Urinary bladder (tissue), 3 donors: ENCODE measurements at regions not wholly inside any gene's neighbourhood (a gene's known extent, or its start where the extent isn't known, plus 50 kb on each side); places are given as distances from the start of the nearest gene placed in this dataset.
"Not testable (repeated sequence)": the region's sequence is repeated elsewhere in the genome, so short reads cannot be mapped to it uniquely, and the experiment has no call there.

Experiments used
- DNase-seq: peaks from one replicate; pipeline ENCODE4 v3.0.0-alpha.2; 2015; ENCODE audit errors: extremely low spot score
- H3K27ac ChIP-seq: one replicate; pipeline ENCODE4 v1.5.1; 2013; ENCODE audit warnings: low read depth, mild to moderate bottlenecking, moderate library complexity
- H3K36me3 ChIP-seq: one replicate; pipeline ENCODE4 v1.6.1; 2013; ENCODE audit warnings: mild to moderate bottlenecking, moderate library complexity; ENCODE audit not compliant: insufficient read depth
- H3K4me1 ChIP-seq: one replicate; pipeline ENCODE4 v1.6.1; 2013; ENCODE audit warnings: mild to moderate bottlenecking, moderate library complexity; ENCODE audit not compliant: insufficient read depth
- H3K4me3 ChIP-seq: one replicate; pipeline ENCODE4 v1.5.1; 2013; ENCODE audit warnings: low read depth, low read length
- WGBS: extraction: QIAGEN DNeasy Blood & Tissue Kit; methylation state at CpG from one replicate; pipeline ENCODE4 v1.1.7; 2013; 5-methylcytosine and 5-hydroxymethylcytosine counted together
- donor health status: healthy with polysubstance abuse.
- donor health status: healthy.

GRCh38 chr21:23963454-23963853, 1643.8 kb downstream of the MRPL39 start:
- Histone ChIP-seq H3K27ac (no peak overlapping the region), H3K36me3 (no peaks in the 10 kb centered on the region), H3K4me1 (no peaks in the 10 kb centered on the region), H3K4me3 (no peak overlapping the region)
- WGBS = 60% methylated on average over 2 of the region's 2 CpGs
- no peak for DNase-seq

GRCh38 chr21:23960769-23961168, 1646.5 kb downstream of the MRPL39 start:
- 85% methylated on average over 2 of the region's 2 CpGs for WGBS
- no peak overlapping the region for H3K27ac ChIP-seq

GRCh38 chr21:23955135-23955843, 1652.0 kb downstream of the MRPL39 start:
- Histone ChIP-seq H3K4me3 (no peak overlapping the region), H3K4me1 (no peaks in the 10 kb centered on the region), H3K36me3 (no peaks in the 10 kb centered on the region), H3K27ac (no peak overlapping the region)
- no peak for DNase-seq
- WGBS = 72% methylated on average over 5 of the region's 5 CpGs

More at GRCh38 chr21:23960769-23961168, 1646.5 kb downstream of the MRPL39 start:
- Histone ChIP-seq H3K36me3 (no peaks in the 10 kb centered on the region), H3K4me1 (no peaks in the 10 kb centered on the region), H3K4me3 (no peak overlapping the region)
- DNase-seq = no peak

- H3K36me3 ChIP-seq = no peaks in the 10 kb centered on the region
- no peaks in the 10 kb centered on the region for H3K4me1 ChIP-seq
- H3K27ac ChIP-seq = no peak overlapping the region
- no peak for DNase-seq
- no peak overlapping the region for H3K4me3 ChIP-seq
Observed at GRCh38 chr21:23952269-23952668, 1655.0 kb downstream of the MRPL39 start.

DNA sequence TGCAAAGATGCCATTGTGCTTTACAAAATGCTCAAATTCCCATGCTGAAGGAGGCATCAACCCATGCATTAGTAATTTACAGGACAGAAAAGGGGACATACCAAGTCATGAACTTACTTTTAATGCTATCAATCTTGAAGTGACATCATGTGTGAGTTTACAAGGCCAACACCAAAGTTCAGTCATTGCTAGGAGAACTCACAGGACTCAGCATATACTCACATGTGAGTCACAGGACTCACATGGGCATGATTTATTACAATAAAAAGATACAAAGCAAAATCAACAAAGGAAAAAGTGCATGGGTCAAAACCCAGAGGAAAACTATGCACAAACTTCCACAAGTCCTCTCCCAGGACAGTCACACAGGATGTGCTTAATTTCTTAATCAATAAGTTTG, 1656.0 kb downstream of the MRPL39 start:
- H3K4me3 ChIP-seq = no peak overlapping the region
- no peaks in the 10 kb centered on the region for H3K36me3 ChIP-seq
- no peak for DNase-seq
- no peak overlapping the region for H3K27ac ChIP-seq
- H3K4me1 ChIP-seq = no peaks in the 10 kb centered on the region

DNA sequence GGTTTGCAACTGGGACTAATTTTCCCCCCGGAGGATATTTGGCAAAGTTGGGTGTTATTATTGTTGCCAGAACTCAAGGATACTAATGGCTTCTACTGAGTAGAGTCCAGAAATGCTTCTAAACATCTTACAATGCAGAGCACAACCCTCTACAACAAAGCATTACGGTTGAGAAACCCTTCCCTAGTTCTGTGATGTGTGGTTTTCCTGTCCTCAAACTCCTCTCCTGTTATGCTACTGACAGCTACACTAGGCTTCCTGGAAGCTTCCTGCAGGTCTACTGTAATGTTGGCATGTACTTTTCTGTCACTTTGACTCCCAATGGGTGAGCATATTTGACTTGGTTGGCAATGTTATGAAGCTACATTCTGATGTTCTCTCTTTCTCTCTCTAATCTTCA, 1656.9 kb downstream of the MRPL39 start:
- 90% methylated on average over 2 of the region's 2 CpGs for WGBS
- no peaks in the 10 kb centered on the region for H3K4me1 ChIP-seq
- H3K27ac ChIP-seq = no peak overlapping the region
- H3K4me3 ChIP-seq = no peak overlapping the region
- no peak for DNase-seq
- no peaks in the 10 kb centered on the region for H3K36me3 ChIP-seq

DNA sequence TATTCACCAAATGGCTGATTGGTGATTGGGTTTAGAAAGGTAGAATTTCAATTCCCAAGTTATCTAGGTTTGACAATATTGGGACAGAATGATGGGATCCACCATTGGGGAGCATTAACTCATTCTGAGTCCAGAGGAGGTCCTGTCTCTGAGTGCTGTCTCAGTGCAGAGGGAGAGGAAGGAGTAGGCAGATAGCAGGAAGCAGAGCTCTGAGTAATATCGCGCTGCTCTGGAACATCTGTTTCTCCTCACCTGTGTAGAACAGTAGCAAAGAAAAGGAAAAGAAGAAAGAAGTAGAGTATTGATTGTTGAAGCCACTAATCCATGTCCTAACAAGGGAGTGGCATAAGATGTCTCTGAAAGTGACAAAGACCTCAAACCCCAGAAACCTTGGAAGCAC, 1657.8 kb downstream of the MRPL39 start:
- WGBS = 86% methylated on average over 2 of the region's 2 CpGs
- DNase-seq = no peak
- Histone ChIP-seq H3K4me3 (no peak overlapping the region), H3K36me3 (no peaks in the 10 kb centered on the region), H3K4me1 (no peaks in the 10 kb centered on the region), H3K27ac (no peak overlapping the region)

GRCh38 chr21:23939369-23940065, 1667.8 kb downstream of the MRPL39 start:
- H3K4me3 ChIP-seq = no peak overlapping the region
- 64% methylated on average over 3 of the region's 3 CpGs for WGBS
- no peak for DNase-seq
- H3K27ac ChIP-seq = no peak overlapping the region
- no peaks in the 10 kb centered on the region for H3K36me3 ChIP-seq
- H3K4me1 ChIP-seq = no peaks in the 10 kb centered on the region

DNA sequence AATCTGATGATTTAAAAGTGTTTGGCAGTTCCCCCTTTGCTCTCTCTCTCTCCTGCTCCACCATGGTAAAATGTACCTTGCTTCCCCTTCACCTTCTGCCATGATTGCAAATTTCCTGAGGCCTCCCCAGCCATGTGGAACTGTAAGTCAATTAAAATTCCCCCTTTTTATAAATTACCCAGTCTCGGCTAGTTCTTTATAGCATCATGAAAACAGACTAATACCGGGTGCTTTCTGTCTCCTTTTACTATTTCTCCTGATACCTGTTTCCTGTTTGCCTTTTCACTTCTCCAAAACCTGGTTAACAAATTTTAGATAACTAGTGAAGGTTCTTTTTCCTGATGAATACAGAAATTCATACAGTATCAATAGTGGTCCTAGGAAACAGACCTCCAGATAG, 1670.3 kb downstream of the MRPL39 start:
- Histone ChIP-seq H3K27ac (no peak overlapping the region), H3K4me1 (no peaks in the 10 kb centered on the region), H3K36me3 (no peaks in the 10 kb centered on the region), H3K4me3 (no peak overlapping the region)
- no peak for DNase-seq
- WGBS = 77% methylated on average over 2 of the region's 2 CpGs

DNA sequence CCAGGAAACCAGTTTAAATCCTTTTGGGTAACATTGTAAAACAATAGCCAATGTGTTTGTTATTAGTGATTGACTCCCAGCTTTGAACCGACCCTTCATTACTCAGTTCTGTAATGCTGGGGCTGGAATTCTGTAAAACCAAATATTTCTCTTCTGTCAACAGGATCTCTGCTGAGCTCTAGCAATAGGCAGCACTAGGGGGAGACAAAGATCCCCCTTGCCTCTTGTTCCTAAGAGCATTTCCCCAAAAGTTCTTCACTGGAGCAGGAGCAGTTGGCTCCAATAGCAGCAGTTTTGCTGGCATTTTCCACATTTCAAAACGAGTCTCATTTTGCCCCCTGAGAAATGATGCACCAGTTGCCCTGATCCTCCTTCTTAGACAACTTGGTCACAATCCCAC, 1671.1 kb downstream of the MRPL39 start:
- H3K27ac ChIP-seq = no peak overlapping the region
- no peak overlapping the region for H3K4me3 ChIP-seq
- DNase-seq = no peak
- H3K36me3 ChIP-seq = no peaks in the 10 kb centered on the region
- WGBS = 50% methylated on average over 2 of the region's 2 CpGs
- no peaks in the 10 kb centered on the region for H3K4me1 ChIP-seq

- no peak overlapping the region for H3K27ac ChIP-seq
- no peak for DNase-seq
- no peak overlapping the region for H3K4me3 ChIP-seq
- H3K4me1 ChIP-seq = no peaks in the 10 kb centered on the region
- WGBS = 92% methylated on average over 1 of the region's 1 CpG
- H3K36me3 ChIP-seq = no peaks in the 10 kb centered on the region
Observed at GRCh38 chr21:23930565-23930964, 1676.7 kb downstream of the MRPL39 start.

- not testable (repeated sequence) for H3K4me1 ChIP-seq, DNase-seq, H3K27ac ChIP-seq, H3K36me3 ChIP-seq, H3K4me3 ChIP-seq
- WGBS = 84% methylated on average over 3 of the region's 3 CpGs
Observed at GRCh38 chr21:23926430-23926829, 1680.9 kb downstream of the MRPL39 start.

DNA sequence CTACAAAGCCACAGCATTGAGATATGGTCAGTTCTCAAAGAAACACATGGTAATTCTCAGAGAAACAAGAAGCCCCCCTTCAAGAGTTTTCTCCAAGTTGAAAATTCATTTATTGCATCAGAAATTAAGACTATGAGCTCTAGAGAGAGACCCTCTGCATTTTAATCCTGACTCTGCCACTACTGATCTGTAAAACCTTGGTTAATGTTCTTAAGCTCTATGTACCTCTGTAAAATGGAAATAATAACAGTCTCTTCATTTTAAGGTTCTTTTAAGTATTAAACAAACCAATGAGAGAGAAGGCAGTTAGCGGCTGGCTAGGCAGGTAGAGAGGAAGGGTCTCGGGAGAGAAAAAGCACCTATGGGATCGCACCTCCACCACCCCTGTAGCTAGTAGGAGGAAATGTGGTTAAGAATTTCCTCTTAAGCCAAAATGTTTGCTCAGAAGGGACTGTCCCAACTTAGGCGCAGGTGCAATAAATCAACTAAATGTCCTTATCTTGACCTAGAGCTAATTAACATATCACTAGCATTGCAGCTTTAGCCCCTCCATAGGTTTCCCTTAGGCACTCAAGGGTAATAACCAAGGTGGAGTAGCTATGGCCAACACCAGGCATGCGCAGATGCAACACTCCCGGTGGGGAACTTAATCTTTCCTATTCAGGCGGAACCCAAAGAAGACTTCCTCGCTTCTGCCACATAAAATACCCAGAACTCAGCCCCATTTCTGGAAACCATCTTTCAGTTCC, 1685.4 kb downstream of the MRPL39 start:
- no peak for DNase-seq
- H3K4me3 ChIP-seq = no peak overlapping the region
- H3K27ac ChIP-seq = no peak overlapping the region
- H3K36me3 ChIP-seq = no peaks in the 10 kb centered on the region
- 86% methylated on average over 8 of the region's 8 CpGs for WGBS
- no peaks in the 10 kb centered on the region for H3K4me1 ChIP-seq

- no peaks in the 10 kb centered on the region for H3K36me3 ChIP-seq
Observed at GRCh38 chr21:23900727-23901126, 1706.6 kb downstream of the MRPL39 start.

More at GRCh38 chr21:23900727-23901126, 1706.6 kb downstream of the MRPL39 start:
- no peaks in the 10 kb centered on the region for H3K4me1 ChIP-seq
- 81% methylated on average over 3 of the region's 3 CpGs for WGBS
- DNase-seq = no peak
- H3K27ac ChIP-seq = no peak overlapping the region
- H3K4me3 ChIP-seq = no peak overlapping the region
